GM18861 (cell line): ENCODE measurements at regions not wholly inside any gene's neighbourhood (a gene's known extent, or its start where the extent isn't known, plus 50 kb on each side); places are given as distances from the start of the nearest gene placed in this dataset.

Source experiments
- ATAC-seq: cut with Tn5 transposase; IDR thresholded peaks from one replicate; pipeline ENCODE4 v1.9.1; 2021; ENCODE audit not compliant: unreplicated experiment

- ATAC-seq: no peak
Observed at GRCh38 chr14:100673085-100673806, 53.4 kb upstream of the DLK1 start.

- ATAC-seq: no peak
Observed at GRCh38 chr14:100673807-100674154, 52.9 kb upstream of the DLK1 start.

GRCh38 chr14:100674428-100674827, 52.3 kb upstream of the DLK1 start:
- ATAC-seq: no peak

GRCh38 chr14:100674897-100675619, 51.6 kb upstream of the DLK1 start:
- no peak for ATAC-seq

GRCh38 chr14:100675699-100676684, 50.7 kb upstream of the DLK1 start:
- no peak for ATAC-seq
